ENCODE measurements at regions not wholly inside any gene's neighbourhood (a gene's known extent, or its start where the extent isn't known, plus 50 kb on each side); places are given as distances from the start of the nearest gene placed in this dataset.
"Not testable (repeated sequence)": the region's sequence is repeated elsewhere in the genome, so short reads cannot be mapped to it uniquely, and the experiment has no call there.

DNA sequence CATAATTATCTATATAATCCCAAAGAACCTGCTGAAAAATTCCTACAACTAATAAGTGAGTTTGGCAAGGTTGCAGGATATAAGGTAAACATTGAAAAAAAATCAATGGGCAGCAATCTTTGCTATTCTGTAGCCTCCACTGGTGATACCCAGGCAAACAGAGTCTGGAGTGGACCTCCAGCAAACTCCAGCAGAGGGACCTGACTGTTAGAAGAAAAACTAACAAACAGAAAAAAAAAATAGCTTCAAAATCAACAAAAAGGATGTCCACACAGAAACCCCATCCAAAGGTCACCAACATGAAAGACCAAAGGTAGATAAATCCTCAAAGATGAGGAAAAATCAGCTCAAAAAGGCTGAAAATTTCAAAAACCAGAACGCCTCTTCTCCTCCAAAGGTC lies 128.9 kb upstream of the PJA2 start:
- H3K36me3 ChIP-seq (ENCODE audit: control insufficient read depth, insufficient read depth, low read length); DNase-seq (ENCODE audit: low read depth, low spot score); H3K27me3 ChIP-seq (ENCODE audit: control insufficient read depth, insufficient read depth, low read length); H3K27ac ChIP-seq (ENCODE audit: low read length); H3K4me1 ChIP-seq (ENCODE audit: control insufficient read depth, insufficient read depth, low read length); H3K4me3 ChIP-seq (ENCODE audit: low read length); H3K9me3 ChIP-seq (ENCODE audit: control insufficient read depth, insufficient read depth, low read length): not testable (repeated sequence)
- WGBS (ENCODE audit: insufficient coverage, insufficient read length) = no CpG with 5 or more reads among the region's 1 CpG

DNA sequence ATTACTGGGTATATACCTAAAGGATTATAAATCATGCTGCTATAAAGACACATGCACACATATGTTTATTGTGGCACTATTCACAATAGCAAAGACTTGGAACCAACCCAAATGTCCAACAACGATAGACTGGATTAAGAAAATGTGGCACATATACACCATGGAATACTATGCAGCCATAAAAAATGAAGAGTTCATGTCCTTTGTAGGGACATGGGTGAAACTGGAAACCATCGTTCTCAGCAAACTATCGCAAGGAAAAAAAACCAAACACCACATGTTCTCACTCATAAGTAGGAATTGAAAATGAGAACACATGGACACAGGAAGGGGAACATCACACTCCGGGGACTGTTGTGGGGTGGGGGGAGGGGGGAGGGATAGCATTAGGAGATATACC lies 125.3 kb upstream of the PJA2 start:
- WGBS (ENCODE audit: insufficient coverage, insufficient read length) = no CpG with 5 or more reads among the region's 4 CpGs
- not testable (repeated sequence) for H3K36me3 ChIP-seq (ENCODE audit: control insufficient read depth, insufficient read depth, low read length); DNase-seq (ENCODE audit: low read depth, low spot score); H3K4me1 ChIP-seq (ENCODE audit: control insufficient read depth, insufficient read depth, low read length); H3K4me3 ChIP-seq (ENCODE audit: low read length); H3K9me3 ChIP-seq (ENCODE audit: control insufficient read depth, insufficient read depth, low read length); H3K27me3 ChIP-seq (ENCODE audit: control insufficient read depth, insufficient read depth, low read length); H3K27ac ChIP-seq (ENCODE audit: low read length)

DNA sequence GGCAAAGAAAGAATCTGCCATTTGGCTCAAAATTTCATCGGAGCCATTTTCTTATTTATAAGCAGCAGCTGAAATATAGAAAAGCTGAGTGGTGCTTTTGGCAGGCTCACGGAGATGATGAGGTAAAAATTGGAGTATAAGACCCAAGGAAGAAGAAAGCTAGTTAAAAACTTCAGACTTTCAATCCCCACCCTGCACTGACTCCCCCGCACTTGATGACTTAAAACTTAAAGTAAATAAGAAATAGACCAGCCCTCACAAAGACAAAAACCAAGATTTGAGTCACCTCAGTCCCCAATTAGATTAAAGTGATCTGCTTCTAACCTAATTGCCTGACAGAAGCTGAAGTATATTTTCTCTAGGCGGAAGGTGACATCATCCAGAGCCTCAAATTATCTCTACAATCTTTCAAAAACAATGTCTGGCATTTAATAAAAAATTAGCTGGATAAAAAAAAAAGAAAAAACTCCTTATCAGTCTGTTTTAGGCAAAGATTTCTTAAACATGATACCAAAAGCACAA lies 124.0 kb upstream of the PJA2 start:
- DNase-seq (ENCODE audit: low read depth, low spot score) = no peak
- H3K9me3 ChIP-seq (ENCODE audit: control insufficient read depth, insufficient read depth, low read length) = no peaks in the 10 kb centered on the region
- no peak overlapping the region for H3K4me3 ChIP-seq (ENCODE audit: low read length)
- no peaks in the 10 kb centered on the region for H3K27me3 ChIP-seq (ENCODE audit: control insufficient read depth, insufficient read depth, low read length)
- no peaks in the 10 kb centered on the region for H3K4me1 ChIP-seq (ENCODE audit: control insufficient read depth, insufficient read depth, low read length)
- no CpG with 5 or more reads among the region's 4 CpGs for WGBS (ENCODE audit: insufficient coverage, insufficient read length)
- H3K36me3 ChIP-seq (ENCODE audit: control insufficient read depth, insufficient read depth, low read length) = no peaks in the 10 kb centered on the region
- H3K27ac ChIP-seq (ENCODE audit: low read length) = no peak overlapping the region

DNA sequence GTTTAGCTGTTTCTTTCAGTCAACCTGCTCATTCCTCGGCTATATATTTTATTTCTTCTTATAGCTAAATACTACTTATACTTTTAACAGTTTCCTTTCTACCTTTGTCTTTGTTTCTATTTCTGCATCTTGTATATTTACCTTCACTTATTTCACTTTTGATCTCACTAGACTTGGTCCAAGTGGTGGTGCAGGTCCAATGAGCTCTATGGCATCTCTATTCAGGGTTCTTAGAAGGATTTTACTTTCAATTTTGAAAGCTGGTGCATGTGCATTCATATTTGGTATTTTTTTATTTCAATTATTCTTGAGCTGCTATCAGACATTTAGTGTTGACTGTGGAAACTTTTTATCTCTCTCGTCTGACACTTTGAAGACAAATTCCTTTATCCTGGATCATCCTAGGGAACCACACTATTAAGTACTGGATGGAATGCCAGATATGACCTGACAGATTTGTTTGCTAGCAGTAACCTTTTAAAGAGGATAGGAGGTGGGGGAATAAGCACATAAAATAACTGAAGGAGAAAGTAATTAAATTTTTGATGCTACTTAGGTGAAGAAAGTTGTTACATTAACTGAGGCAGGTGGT lies 123.1 kb upstream of the PJA2 start:
- H3K36me3 ChIP-seq (ENCODE audit: control insufficient read depth, insufficient read depth, low read length) = no peaks in the 10 kb centered on the region
- no peaks in the 10 kb centered on the region for H3K9me3 ChIP-seq (ENCODE audit: control insufficient read depth, insufficient read depth, low read length)
- WGBS (ENCODE audit: insufficient coverage, insufficient read length) = no CpG with 5 or more reads among the region's 2 CpGs
- no peaks in the 10 kb centered on the region for H3K4me1 ChIP-seq (ENCODE audit: control insufficient read depth, insufficient read depth, low read length)
- no peak overlapping the region for H3K27ac ChIP-seq (ENCODE audit: low read length)
- no peak for DNase-seq (ENCODE audit: low read depth, low spot score)
- H3K4me3 ChIP-seq (ENCODE audit: low read length) = no peak overlapping the region
- H3K27me3 ChIP-seq (ENCODE audit: control insufficient read depth, insufficient read depth, low read length) = no peaks in the 10 kb centered on the region

DNA sequence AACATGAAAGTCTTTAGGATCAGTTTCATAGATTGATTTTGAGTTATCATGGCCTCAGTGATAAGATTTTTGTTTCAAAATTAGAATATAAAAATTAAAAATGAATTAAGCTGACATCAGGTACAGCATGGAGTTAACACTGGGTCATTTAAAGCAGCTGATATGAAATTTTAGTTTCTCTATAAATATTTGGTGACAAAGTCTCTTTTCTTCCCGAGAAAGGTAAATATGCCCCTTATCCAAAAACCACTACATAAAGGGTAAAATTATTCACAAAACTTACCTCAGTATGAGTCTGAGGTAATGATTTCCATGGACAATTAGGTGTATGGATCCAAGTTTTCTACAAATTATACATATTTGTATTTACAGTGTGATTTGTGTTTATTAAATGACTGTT lies 121.5 kb upstream of the PJA2 start:
- no peaks in the 10 kb centered on the region for H3K36me3 ChIP-seq (ENCODE audit: control insufficient read depth, insufficient read depth, low read length)
- no CpG with 5 or more reads among the region's 1 CpG for WGBS (ENCODE audit: insufficient coverage, insufficient read length)
- H3K27ac ChIP-seq (ENCODE audit: low read length) = no peak overlapping the region
- H3K4me1 ChIP-seq (ENCODE audit: control insufficient read depth, insufficient read depth, low read length) = no peaks in the 10 kb centered on the region
- no peaks in the 10 kb centered on the region for H3K9me3 ChIP-seq (ENCODE audit: control insufficient read depth, insufficient read depth, low read length)
- H3K4me3 ChIP-seq (ENCODE audit: low read length) = no peak overlapping the region
- no peaks in the 10 kb centered on the region for H3K27me3 ChIP-seq (ENCODE audit: control insufficient read depth, insufficient read depth, low read length)
- no peak for DNase-seq (ENCODE audit: low read depth, low spot score)

DNA sequence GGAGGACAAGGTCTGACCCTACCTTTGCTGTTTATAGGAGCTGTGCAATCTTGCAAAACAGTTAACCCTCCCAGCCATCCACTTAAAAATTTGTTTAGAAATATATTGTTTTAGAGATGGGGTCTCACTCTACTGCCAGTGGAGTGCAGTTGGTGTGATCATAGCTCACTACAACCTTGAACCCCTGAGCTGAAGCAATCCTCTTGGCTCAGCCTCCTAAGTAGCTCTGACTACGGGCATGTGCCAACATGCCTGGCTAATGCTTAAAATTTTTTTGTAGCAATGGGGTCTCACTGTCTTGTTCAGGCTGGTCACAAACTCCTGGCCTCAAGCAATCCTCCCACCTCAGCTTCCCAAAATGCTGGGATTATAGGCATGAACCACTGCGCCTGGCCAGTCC lies 120.2 kb upstream of the PJA2 start:
- H3K27ac ChIP-seq (ENCODE audit: low read length) = no peak overlapping the region
- DNase-seq (ENCODE audit: low read depth, low spot score) = no peak

DNA sequence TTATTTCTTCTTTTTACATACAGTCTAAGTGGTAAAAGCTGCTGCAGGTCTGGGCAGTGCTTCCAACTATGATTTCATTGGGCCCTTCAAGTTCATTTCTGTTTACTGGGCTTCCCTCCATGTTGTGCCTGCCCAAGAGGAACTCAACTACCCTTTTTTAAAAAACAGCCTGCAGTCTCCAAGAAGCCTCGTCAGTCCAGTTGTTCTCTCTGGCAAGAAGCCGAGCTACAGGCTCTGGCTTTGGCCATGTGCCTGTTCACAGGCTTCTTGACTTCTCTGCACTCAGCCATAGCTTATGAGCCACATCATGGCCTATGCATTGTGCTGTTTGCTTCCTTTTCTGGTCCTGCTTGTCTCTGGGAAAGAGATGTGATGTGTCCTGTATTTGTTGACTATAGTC lies 119.7 kb upstream of the PJA2 start:
- no peaks in the 10 kb centered on the region for H3K27me3 ChIP-seq (ENCODE audit: control insufficient read depth, insufficient read depth, low read length)
- no peaks in the 10 kb centered on the region for H3K36me3 ChIP-seq (ENCODE audit: control insufficient read depth, insufficient read depth, low read length)
- H3K9me3 ChIP-seq (ENCODE audit: control insufficient read depth, insufficient read depth, low read length) = no peaks in the 10 kb centered on the region
- no peak overlapping the region for H3K4me3 ChIP-seq (ENCODE audit: low read length)
- no peaks in the 10 kb centered on the region for H3K4me1 ChIP-seq (ENCODE audit: control insufficient read depth, insufficient read depth, low read length)
- no CpG with 5 or more reads among the region's 2 CpGs for WGBS (ENCODE audit: insufficient coverage, insufficient read length)
- no peak overlapping the region for H3K27ac ChIP-seq (ENCODE audit: low read length)
- no peak for DNase-seq (ENCODE audit: low read depth, low spot score)

More for the DNA sequence above, 120.2 kb upstream of the PJA2 start:
- no CpG with 5 or more reads among the region's 2 CpGs for WGBS (ENCODE audit: insufficient coverage, insufficient read length)
- Histone ChIP-seq H3K27me3 (ENCODE audit: control insufficient read depth, insufficient read depth, low read length) (no peaks in the 10 kb centered on the region), H3K4me3 (ENCODE audit: low read length) (no peak overlapping the region), H3K36me3 (ENCODE audit: control insufficient read depth, insufficient read depth, low read length) (no peaks in the 10 kb centered on the region), H3K4me1 (ENCODE audit: control insufficient read depth, insufficient read depth, low read length) (no peaks in the 10 kb centered on the region), H3K9me3 (ENCODE audit: control insufficient read depth, insufficient read depth, low read length) (no peaks in the 10 kb centered on the region)

DNA sequence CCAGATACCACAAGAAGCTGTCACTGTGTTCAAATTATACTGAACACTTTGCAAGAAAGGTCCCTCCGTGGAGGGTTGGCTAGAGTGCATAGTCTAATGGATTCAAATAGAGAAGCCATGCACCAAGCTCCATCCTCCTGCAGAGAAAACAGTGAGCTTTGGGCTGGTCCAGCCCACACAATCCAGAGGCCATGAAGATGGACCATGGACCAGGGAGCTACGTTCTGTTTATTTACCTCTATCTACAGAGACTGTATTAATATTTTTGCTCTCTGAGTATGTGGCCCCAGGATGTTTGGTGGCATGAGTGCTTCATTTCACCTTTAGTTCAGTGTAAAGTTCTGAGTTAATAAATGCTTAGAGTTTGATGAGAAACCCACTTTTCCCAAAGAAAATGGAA lies 114.8 kb upstream of the PJA2 start:
- DNase-seq (ENCODE audit: low read depth, low spot score) = no peak
- no peaks in the 10 kb centered on the region for H3K36me3 ChIP-seq (ENCODE audit: control insufficient read depth, insufficient read depth, low read length)
- H3K9me3 ChIP-seq (ENCODE audit: control insufficient read depth, insufficient read depth, low read length) = no peaks in the 10 kb centered on the region
- H3K27ac ChIP-seq (ENCODE audit: low read length) = no peak overlapping the region
- WGBS (ENCODE audit: insufficient coverage, insufficient read length) = no CpG with 5 or more reads among the region's 2 CpGs
- H3K4me3 ChIP-seq (ENCODE audit: low read length) = no peak overlapping the region
- no peaks in the 10 kb centered on the region for H3K27me3 ChIP-seq (ENCODE audit: control insufficient read depth, insufficient read depth, low read length)
- H3K4me1 ChIP-seq (ENCODE audit: control insufficient read depth, insufficient read depth, low read length) = no peaks in the 10 kb centered on the region

DNA sequence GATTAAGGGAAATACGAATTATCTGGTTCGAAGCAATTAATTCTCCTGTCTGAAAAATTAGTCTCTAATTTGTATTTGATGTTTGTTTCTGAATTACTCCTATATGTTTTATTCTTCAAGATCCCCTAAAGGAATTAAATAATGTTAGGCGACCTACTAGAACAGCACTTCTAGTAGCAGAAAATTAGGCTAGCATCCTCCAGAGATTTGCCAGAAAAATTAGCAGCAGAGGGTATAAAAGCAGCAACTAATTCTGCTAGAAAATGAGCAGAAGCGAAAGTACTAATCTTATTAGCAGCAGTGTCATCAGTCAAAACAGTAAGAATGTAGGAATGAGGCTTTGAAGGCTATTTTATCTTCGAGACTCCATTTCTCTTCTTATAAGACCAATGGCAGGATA lies 114.3 kb upstream of the PJA2 start:
- no CpG with 5 or more reads among the region's 5 CpGs for WGBS (ENCODE audit: insufficient coverage, insufficient read length)
- H3K9me3 ChIP-seq (ENCODE audit: control insufficient read depth, insufficient read depth, low read length) = no peaks in the 10 kb centered on the region
- H3K4me3 ChIP-seq (ENCODE audit: low read length) = no peak overlapping the region
- H3K36me3 ChIP-seq (ENCODE audit: control insufficient read depth, insufficient read depth, low read length) = no peaks in the 10 kb centered on the region
- H3K27me3 ChIP-seq (ENCODE audit: control insufficient read depth, insufficient read depth, low read length) = no peaks in the 10 kb centered on the region
- H3K4me1 ChIP-seq (ENCODE audit: control insufficient read depth, insufficient read depth, low read length) = no peaks in the 10 kb centered on the region
- DNase-seq (ENCODE audit: low read depth, low spot score) = no peak
- H3K27ac ChIP-seq (ENCODE audit: low read length) = no peak overlapping the region

DNA sequence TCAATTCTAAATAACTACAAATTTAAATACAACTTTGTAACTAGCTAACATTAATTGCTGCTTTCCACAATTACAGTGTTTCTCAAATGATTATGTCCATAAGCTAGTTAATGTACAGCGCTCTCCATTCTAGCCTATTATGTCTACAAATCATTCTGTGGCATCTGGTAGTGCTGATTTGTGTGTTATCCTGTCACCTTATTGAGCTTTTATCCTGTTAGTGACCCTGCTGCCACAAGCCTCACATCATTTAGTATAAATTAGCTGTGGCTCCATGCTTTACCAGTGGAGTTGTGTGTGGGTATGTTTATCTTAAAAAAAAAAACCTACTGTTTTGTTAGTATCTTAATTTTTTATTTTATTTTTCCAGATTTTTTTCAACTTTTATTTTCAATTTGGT lies 112.6 kb upstream of the PJA2 start:
- Histone ChIP-seq H3K4me1 (ENCODE audit: control insufficient read depth, insufficient read depth, low read length) (no peaks in the 10 kb centered on the region), H3K36me3 (ENCODE audit: control insufficient read depth, insufficient read depth, low read length) (no peaks in the 10 kb centered on the region), H3K27me3 (ENCODE audit: control insufficient read depth, insufficient read depth, low read length) (no peaks in the 10 kb centered on the region), H3K27ac (ENCODE audit: low read length) (no peak overlapping the region), H3K9me3 (ENCODE audit: control insufficient read depth, insufficient read depth, low read length) (no peaks in the 10 kb centered on the region), H3K4me3 (ENCODE audit: low read length) (no peak overlapping the region)
- no peak for DNase-seq (ENCODE audit: low read depth, low spot score)
- no CpG with 5 or more reads among the region's 1 CpG for WGBS (ENCODE audit: insufficient coverage, insufficient read length)

DNA sequence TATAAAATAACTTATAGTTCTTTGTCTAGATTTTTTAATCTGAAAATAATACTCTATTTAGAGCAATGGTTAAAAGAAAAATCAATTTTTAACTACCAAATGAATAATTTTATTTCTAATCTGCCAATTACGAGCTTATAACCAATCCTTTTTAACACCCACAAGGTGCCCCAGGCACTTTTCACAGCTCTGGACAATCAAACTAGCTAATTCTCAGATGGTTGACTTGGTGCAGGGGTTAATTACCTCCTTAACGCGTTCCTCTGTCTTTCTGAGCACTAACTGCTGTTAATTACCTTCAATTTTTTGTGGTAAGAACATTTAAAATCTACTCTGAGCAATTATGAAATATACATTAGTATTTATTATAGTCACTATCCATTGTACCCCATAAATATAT lies 109.6 kb upstream of the PJA2 start:
- Histone ChIP-seq H3K27ac (ENCODE audit: low read length) (no peak overlapping the region), H3K4me3 (ENCODE audit: low read length) (no peak overlapping the region), H3K27me3 (ENCODE audit: control insufficient read depth, insufficient read depth, low read length) (no peaks in the 10 kb centered on the region), H3K36me3 (ENCODE audit: control insufficient read depth, insufficient read depth, low read length) (no peaks in the 10 kb centered on the region), H3K4me1 (ENCODE audit: control insufficient read depth, insufficient read depth, low read length) (no peaks in the 10 kb centered on the region), H3K9me3 (ENCODE audit: control insufficient read depth, insufficient read depth, low read length) (no peaks in the 10 kb centered on the region)
- no peak for DNase-seq (ENCODE audit: low read depth, low spot score)
- WGBS (ENCODE audit: insufficient coverage, insufficient read length) = no CpG with 5 or more reads among the region's 3 CpGs
